ENCODE measurements at regions not wholly inside any gene's neighbourhood (a gene's known extent, or its start where the extent isn't known, plus 50 kb on each side); places are given as distances from the start of the nearest gene placed in this dataset.

- DNase-seq, result no peak
Measured at GRCh38 chr1:117812869-117813511, 116.4 kb downstream of the GDAP2 start.
